Naive thymus-derived CD4-positive, alpha-beta T cell (primary cell): ENCODE measurements at regions not wholly inside any gene's neighbourhood (a gene's known extent, or its start where the extent isn't known, plus 50 kb on each side); places are given as distances from the start of the nearest gene placed in this dataset.

Experiments
- ATAC-seq: fragments of 150-1000 bp; cut with Tn5 transposase; 2 replicates; pipeline ENCODE4 v1.10.0; 2021; ENCODE audit warnings: mild to moderate bottlenecking, moderate library complexity
- CTCF ChIA-PET: fragments of 350-600 bp; sonication (Branson Sonifier 250); formaldehyde crosslinking; loops from one replicate; lab custom pipeline; 2021; ENCODE audit warnings: antibody characterized with exemption; lab: Charles Lee
- POLR2A ChIA-PET: fragments of 350-600 bp; sonication (Branson Sonifier 250); formaldehyde crosslinking; loops from one replicate; lab custom pipeline; 2021; ENCODE audit warnings: antibody characterized with exemption, inconsistent platforms; lab: Charles Lee
- DNase-seq, 9 donors: peaks; one replicate each; pipeline versions ENCODE4 v3.0.0 to v3.0.0-alpha.2; 2020 to 2022; ENCODE audit warnings: mixed read lengths in 1 of 9
- H3K27ac ChIP-seq: one replicate; pipeline ENCODE4 v1.7.0; 2013; ENCODE audit warnings: mild to moderate bottlenecking, low read depth, low read length, moderate library complexity
- H3K27me3 ChIP-seq, 2 donors: one replicate each; pipeline ENCODE4 v1.7.0; 2013; ENCODE audit warnings: low read length in 2 of 2, mild to moderate bottlenecking in 2 of 2, moderate library complexity in 2 of 2; ENCODE audit not compliant: control insufficient read depth in 2 of 2, insufficient read depth in 2 of 2
- H3K36me3 ChIP-seq, 3 experiments: 1 replicate in 2 of 3; 2 replicates in 1 of 3; pipeline ENCODE4 v1.7.0; 2013; ENCODE audit warnings: low read length in 3 of 3, mild to moderate bottlenecking in 3 of 3, moderate library complexity in 1 of 3; ENCODE audit not compliant: insufficient read depth in 3 of 3, control insufficient read depth in 2 of 3
- H3K4me1 ChIP-seq, 2 donors: one replicate each; pipeline ENCODE4 v1.7.0; 2013; ENCODE audit warnings: low read length in 2 of 2, mild to moderate bottlenecking in 2 of 2, moderate library complexity in 1 of 2; ENCODE audit not compliant: control insufficient read depth in 2 of 2, insufficient read depth in 2 of 2
- H3K4me3 ChIP-seq: 2 replicates; pipeline ENCODE4 v1.7.0; 2013; ENCODE audit warnings: mild to moderate bottlenecking, low read length
- H3K9me3 ChIP-seq, 3 experiments: 1 replicate in 2 of 3; 2 replicates in 1 of 3; pipeline ENCODE4 v1.7.0; 2013; ENCODE audit warnings: low read length in 3 of 3; ENCODE audit not compliant: control insufficient read depth in 2 of 3
- H3K27ac Mint-ChIP-seq, 9 donors: one replicate each; pipeline ENCODE4 v1.8.0; 2020 to 2022; ENCODE audit warnings: mixed read lengths in 9 of 9, mild to moderate bottlenecking in 8 of 9, moderate library complexity in 5 of 9, inconsistent platforms in 2 of 9
- H3K27me3 Mint-ChIP-seq, 5 donors: one replicate each; pipeline ENCODE4 v1.8.0; 2021 to 2022; ENCODE audit warnings: mixed read lengths in 5 of 5, mild to moderate bottlenecking in 1 of 5
- H3K36me3 Mint-ChIP-seq, 5 donors: one replicate each; pipeline ENCODE4 v1.8.0; 2020 to 2022; ENCODE audit warnings: mixed read lengths in 5 of 5, mild to moderate bottlenecking in 3 of 5, inconsistent platforms in 1 of 5
- H3K4me1 Mint-ChIP-seq, 7 donors: one replicate each; pipeline ENCODE4 v1.8.0; 2020 to 2022; ENCODE audit warnings: mixed read lengths in 7 of 7, mild to moderate bottlenecking in 3 of 7, inconsistent platforms in 1 of 7
- H3K4me3 Mint-ChIP-seq, 10 donors: one replicate each; pipeline ENCODE4 v1.8.0; 2020 to 2022; ENCODE audit warnings: mild to moderate bottlenecking in 10 of 10, mixed read lengths in 10 of 10, moderate library complexity in 6 of 10, inconsistent platforms in 2 of 10
- H3K9me3 Mint-ChIP-seq, 11 donors: one replicate each; pipeline ENCODE4 v1.8.0; 2020 to 2022; ENCODE audit warnings: mixed read lengths in 11 of 11, mild to moderate bottlenecking in 4 of 11, inconsistent platforms in 1 of 11, moderate library complexity in 1 of 11
- intact Hi-C, 2 donors: fragments of 100-400 bp; cut with micrococcal nuclease; formaldehyde crosslinking; loops; one replicate each; pipeline ENCODE4 v1.15.1; 2023

DNA sequence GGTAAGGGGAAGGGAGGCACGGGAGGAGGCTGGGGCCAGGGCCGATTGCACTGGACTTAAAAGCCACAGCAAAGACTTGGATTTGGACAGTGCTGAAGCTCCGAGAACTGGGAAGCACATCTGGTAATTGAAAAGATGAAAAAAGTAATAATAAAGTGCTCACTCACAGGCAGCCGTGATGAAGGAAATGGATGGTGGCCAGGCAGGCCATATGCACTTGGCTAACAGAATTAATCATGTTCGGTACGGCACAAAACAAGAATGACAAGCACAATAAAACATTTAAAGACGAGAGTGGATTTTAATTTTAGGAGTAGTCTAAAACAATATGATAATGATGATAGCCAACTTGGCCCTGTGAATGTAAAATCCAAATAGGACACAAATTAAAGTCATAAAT, 154.3 kb downstream of the VRK1 start:
- Mint-ChIP-seq H3K4me3 (no peak overlapping the region), H3K4me1 (peaks cover 5 to 31% (median 16%) of the 10 kb centered on the region in 7 donors), H3K36me3 (peaks cover 0 to 24% (median 18%) of the 10 kb centered on the region in 5 donors), H3K9me3 (peaks cover 0 to 15% (median 2%) of the 10 kb centered on the region in 11 donors), H3K27ac (no peak overlapping the region), H3K27me3 (no peaks in the 10 kb centered on the region)
- DNase-seq: no peak
- Histone ChIP-seq H3K36me3 (no peaks in the 10 kb centered on the region), H3K27me3 (no peaks in the 10 kb centered on the region), H3K4me1 (peaks cover 0 to 7% of the 10 kb centered on the region in 2 donors), H3K4me3 (no peak overlapping the region), H3K27ac (no peak overlapping the region), H3K9me3 (no peaks in the 10 kb centered on the region)
- ATAC-seq: no peak
- POLR2A ChIA-PET: interaction anchor here (0.8 kb wide), 1 partner anchor 32 kb away, joined by 3 read pairs; no protein-coding TSS in a partner anchor
- CTCF ChIA-PET: no interaction called here
- intact Hi-C loops: no loop called here

DNA sequence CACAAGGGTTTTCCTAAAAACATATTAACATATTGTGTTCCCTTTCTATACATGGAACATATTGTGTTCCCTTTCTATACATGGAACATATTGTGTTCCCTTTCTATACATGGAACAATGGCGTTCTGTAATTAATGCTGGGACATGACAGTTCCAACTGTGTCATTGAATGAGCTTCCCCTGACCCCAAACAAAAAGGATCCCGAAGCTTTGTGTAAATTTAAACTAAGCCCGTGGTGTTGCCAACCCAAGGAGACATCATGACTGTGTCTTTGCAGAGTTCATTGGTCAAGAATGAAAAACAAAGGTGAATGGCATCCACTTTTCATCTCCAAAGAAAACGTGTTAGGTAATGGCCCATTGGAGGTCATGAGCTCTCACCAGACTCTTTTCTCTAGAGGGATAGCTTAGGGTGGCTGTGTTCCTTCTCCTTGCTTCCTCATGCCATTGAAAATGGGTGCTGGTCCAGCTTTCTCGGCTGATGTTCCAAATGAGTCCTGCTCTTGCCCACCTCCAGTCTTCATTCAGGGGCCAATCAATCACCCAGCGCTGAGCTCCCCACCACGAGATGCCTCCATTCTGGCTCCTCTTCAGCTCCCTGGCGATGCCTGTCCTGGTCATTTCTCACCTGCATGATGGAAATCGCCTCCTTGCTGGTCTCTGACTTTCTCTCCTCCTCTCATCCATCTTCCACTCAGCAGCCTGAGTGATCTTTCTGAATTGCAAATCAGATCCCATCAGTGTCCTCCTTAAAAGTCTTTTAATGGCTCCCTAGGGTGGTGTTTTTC, 156.1 kb downstream of the VRK1 start:
- CTCF ChIA-PET: no interaction called here
- POLR2A ChIA-PET: interaction anchor here (0.7 to 2.0 kb wide), 3 partner anchors 9 to 29 kb away, joined by 3 to 9 read pairs (median 3); no protein-coding TSS in a partner anchor
- Mint-ChIP-seq H3K4me3 (no peak overlapping the region), H3K4me1 (peaks cover 5 to 36% (median 14%) of the 10 kb centered on the region in 7 donors), H3K36me3 (peaks cover 0 to 24% (median 21%) of the 10 kb centered on the region in 5 donors), H3K27ac (no peak overlapping the region), H3K9me3 (peaks cover 0 to 18% (median 2%) of the 10 kb centered on the region in 11 donors), H3K27me3 (no peaks in the 10 kb centered on the region)
- DNase-seq (no peak), ATAC-seq (no peak)
- H3K36me3 ChIP-seq: no peaks in the 10 kb centered on the region
- no peaks in the 10 kb centered on the region for H3K9me3 ChIP-seq
- no peak overlapping the region for H3K27ac ChIP-seq
- no peak overlapping the region for H3K4me3 ChIP-seq
- H3K27me3 ChIP-seq: no peaks in the 10 kb centered on the region
- peaks cover 0 to 7% of the 10 kb centered on the region in 2 donors for H3K4me1 ChIP-seq
- intact Hi-C loops: no loop called here

DNA sequence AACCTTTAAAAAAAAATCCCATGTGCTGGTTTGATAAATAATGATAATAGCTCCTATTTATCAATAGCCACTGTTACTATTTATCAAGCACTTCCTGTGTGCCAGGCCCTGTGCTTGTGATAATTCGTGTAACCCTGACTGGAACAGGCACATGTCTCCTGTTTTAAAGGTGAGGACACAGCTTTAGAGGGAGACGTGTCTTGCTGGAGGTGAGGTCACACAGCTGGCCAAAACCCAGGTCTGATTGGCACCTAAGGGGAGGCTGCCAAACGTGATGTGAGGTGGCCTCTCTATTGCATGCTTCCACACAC, 156.6 kb downstream of the VRK1 start:
- Mint-ChIP-seq H3K9me3 (peaks cover 0 to 15% (median 0%) of the 10 kb centered on the region in 11 donors), H3K4me1 (peaks cover 5 to 33% (median 13%) of the 10 kb centered on the region in 7 donors), H3K27me3 (no peaks in the 10 kb centered on the region), H3K36me3 (peaks cover 0 to 21% (median 18%) of the 10 kb centered on the region in 5 donors), H3K4me3 (no peak overlapping the region), H3K27ac (no peak overlapping the region)
- Histone ChIP-seq H3K4me3 (no peak overlapping the region), H3K27me3 (no peaks in the 10 kb centered on the region), H3K9me3 (no peaks in the 10 kb centered on the region), H3K4me1 (peaks cover 0 to 6% of the 10 kb centered on the region in 2 donors), H3K36me3 (no peaks in the 10 kb centered on the region), H3K27ac (no peak overlapping the region)
- POLR2A ChIA-PET: interaction anchor here (0.7 to 2.0 kb wide), 3 partner anchors 8 to 28 kb away, joined by 3 to 9 read pairs (median 3); no protein-coding TSS in a partner anchor
- intact Hi-C loops: no loop called here
- ATAC-seq: no peak
- CTCF ChIA-PET: no interaction called here
- no peak for DNase-seq

GRCh38 chr14:96956464-96957239, 159.5 kb downstream of the VRK1 start:
- DNase-seq (no peak), ATAC-seq (no peak)
- ChIA-PET POLR2A (interaction anchor here (0.6 to 1.3 kb wide), 2 partner anchors 33 to 1065 kb away, joined by 3 read pairs; no protein-coding TSS in a partner anchor), CTCF (no interaction called here)
- intact Hi-C loops: no loop called here
- no peaks in the 10 kb centered on the region for H3K27me3 Mint-ChIP-seq
- peaks cover 4 to 29% (median 23%) of the 10 kb centered on the region in 7 donors for H3K4me1 Mint-ChIP-seq
- H3K36me3 ChIP-seq: no peaks in the 10 kb centered on the region
- H3K9me3 Mint-ChIP-seq: peaks cover 7 to 32% (median 15%) of the 10 kb centered on the region in 11 donors
- H3K4me3 Mint-ChIP-seq: no peak overlapping the region
- H3K27ac ChIP-seq: no peak overlapping the region
- peaks cover 10 to 31% (median 20%) of the 10 kb centered on the region in 5 donors for H3K36me3 Mint-ChIP-seq
- H3K4me1 ChIP-seq: peaks cover 10 to 13% of the 10 kb centered on the region in 2 donors
- H3K27me3 ChIP-seq: no peaks in the 10 kb centered on the region
- peak overlapping the region in 3 of 9 donors; percentile 5 to 75 (median 60) for H3K27ac Mint-ChIP-seq
- H3K4me3 ChIP-seq: no peak overlapping the region
- peaks cover 0 to 13% (median 4%) of the 10 kb centered on the region in 3 experiments for H3K9me3 ChIP-seq

DNA sequence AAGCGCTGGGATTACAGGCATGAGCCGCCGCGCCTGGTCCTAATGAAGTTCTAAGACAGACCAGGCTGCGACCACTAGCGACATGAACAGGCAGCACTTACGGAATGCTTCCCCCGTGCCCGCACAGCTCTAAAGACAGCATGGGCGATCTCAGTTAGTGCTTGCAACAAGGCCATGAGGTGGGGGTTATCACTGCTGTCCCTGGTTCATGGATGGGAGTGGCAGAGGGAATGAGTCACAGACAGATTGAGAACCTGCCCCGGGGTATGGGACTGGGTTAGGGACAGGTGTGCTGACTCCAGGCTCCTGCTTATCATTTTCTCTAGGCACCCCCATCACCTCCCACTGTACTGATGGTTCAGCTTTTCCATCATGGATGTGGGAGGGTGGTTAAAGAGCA, 160.9 kb downstream of the VRK1 start:
- no peak overlapping the region for H3K4me3 ChIP-seq
- Mint-ChIP-seq H3K27ac (peak overlapping the region in 2 of 9 donors; percentile 22 to 31), H3K27me3 (no peaks in the 10 kb centered on the region), H3K36me3 (peaks cover 19 to 31% (median 21%) of the 10 kb centered on the region in 5 donors), H3K4me3 (no peak overlapping the region), H3K9me3 (peaks cover 10 to 46% (median 21%) of the 10 kb centered on the region in 11 donors), H3K4me1 (peaks cover 16 to 42% (median 35%) of the 10 kb centered on the region in 7 donors)
- no peaks in the 10 kb centered on the region for H3K36me3 ChIP-seq
- intact Hi-C loops: no loop called here
- H3K4me1 ChIP-seq: peaks cover 23 to 28% of the 10 kb centered on the region in 2 donors
- no peaks in the 10 kb centered on the region for H3K27me3 ChIP-seq
- ChIA-PET CTCF (interaction anchor here (0.9 kb wide), 1 partner anchor 9 kb away, joined by 3 read pairs; no protein-coding TSS in a partner anchor), POLR2A (interaction anchor here (0.7 to 1.1 kb wide), 2 partner anchors 8 to 9 kb away, joined by 3 read pairs; no protein-coding TSS in a partner anchor)
- no peak for ATAC-seq
- DNase-seq: no peak
- peaks cover 0 to 18% (median 4%) of the 10 kb centered on the region in 3 experiments for H3K9me3 ChIP-seq
- no peak overlapping the region for H3K27ac ChIP-seq

- Mint-ChIP-seq H3K36me3 (peaks cover 19 to 31% (median 26%) of the 10 kb centered on the region in 5 donors), H3K27me3 (no peaks in the 10 kb centered on the region), H3K9me3 (peaks cover 10 to 61% (median 25%) of the 10 kb centered on the region in 11 donors), H3K4me3 (peak overlapping the region in 3 of 10 donors; percentile 21 to 78 (median 66)), H3K4me1 (peaks cover 17 to 61% (median 48%) of the 10 kb centered on the region in 7 donors), H3K27ac (peak overlapping the region in 3 of 9 donors; percentile 6 to 84 (median 16))
- Histone ChIP-seq H3K4me3 (no peak overlapping the region), H3K4me1 (peaks cover 39 to 47% of the 10 kb centered on the region in 2 donors), H3K27me3 (no peaks in the 10 kb centered on the region), H3K9me3 (peaks cover 0 to 26% (median 9%) of the 10 kb centered on the region in 3 experiments), H3K36me3 (no peaks in the 10 kb centered on the region), H3K27ac (no peak overlapping the region)
- intact Hi-C loops: no loop called here
- DNase-seq (no peak), ATAC-seq (no peak)
- POLR2A ChIA-PET: no interaction called here
- CTCF ChIA-PET: no interaction called here
These were observed 162.8 kb downstream of the VRK1 start for GRCh38 chr14:96959992-96960391.
